ENCODE measurements at regions not wholly inside any gene's neighbourhood (a gene's known extent, or its start where the extent isn't known, plus 50 kb on each side); places are given as distances from the start of the nearest gene placed in this dataset.
"Not testable (repeated sequence)": the region's sequence is repeated elsewhere in the genome, so short reads cannot be mapped to it uniquely, and the experiment has no call there.

- H3K27ac ChIP-seq (ENCODE audit: low read length); H3K9me3 ChIP-seq (ENCODE audit: insufficient read depth, low read depth, low read length); H3K27me3 ChIP-seq (ENCODE audit: insufficient read depth, low read length); H3K36me3 ChIP-seq (ENCODE audit: insufficient read depth, low read depth, low read length); H3K4me3 ChIP-seq (ENCODE audit: low read length); H3K9ac ChIP-seq (ENCODE audit: low read depth, low read length): not testable (repeated sequence)
- peaks cover 20% of the 10 kb centered on the region; the same call in 1 of the 2 replicates for H3K4me1 ChIP-seq (ENCODE audit: insufficient read depth, low read length)
Measured at GRCh38 chr2:237212356-237213279, 126.9 kb downstream of the COPS8 start.

GRCh38 chr2:237213315-237214022 is 127.8 kb downstream of the COPS8 start:
- Histone ChIP-seq H3K27me3 (ENCODE audit: insufficient read depth, low read length) (no peaks in the 10 kb centered on the region), H3K36me3 (ENCODE audit: insufficient read depth, low read depth, low read length) (no peaks in the 10 kb centered on the region), H3K9me3 (ENCODE audit: insufficient read depth, low read depth, low read length) (no peaks in the 10 kb centered on the region), H3K4me3 (ENCODE audit: low read length) (no peak overlapping the region), H3K4me1 (ENCODE audit: insufficient read depth, low read length) (peaks cover 22% of the 10 kb centered on the region; the same call in 1 of the 2 replicates), H3K9ac (ENCODE audit: low read depth, low read length) (no peak overlapping the region), H3K27ac (ENCODE audit: low read length) (no peak overlapping the region)

GRCh38 chr2:237214030-237214675 is 128.5 kb downstream of the COPS8 start:
- Histone ChIP-seq H3K27ac (ENCODE audit: low read length) (no peak overlapping the region), H3K4me1 (ENCODE audit: insufficient read depth, low read length) (peaks cover 24% of the 10 kb centered on the region; the same call in 1 of the 2 replicates), H3K9me3 (ENCODE audit: insufficient read depth, low read depth, low read length) (no peaks in the 10 kb centered on the region), H3K4me3 (ENCODE audit: low read length) (no peak overlapping the region), H3K9ac (ENCODE audit: low read depth, low read length) (no peak overlapping the region), H3K36me3 (ENCODE audit: insufficient read depth, low read depth, low read length) (no peaks in the 10 kb centered on the region), H3K27me3 (ENCODE audit: insufficient read depth, low read length) (no peaks in the 10 kb centered on the region)

- no peaks in the 10 kb centered on the region for H3K9me3 ChIP-seq (ENCODE audit: insufficient read depth, low read depth, low read length)
- H3K9ac ChIP-seq (ENCODE audit: low read depth, low read length) = no peak overlapping the region
- H3K27ac ChIP-seq (ENCODE audit: low read length) = no peak overlapping the region
- H3K27me3 ChIP-seq (ENCODE audit: insufficient read depth, low read length) = no peaks in the 10 kb centered on the region
- no peak overlapping the region for H3K4me3 ChIP-seq (ENCODE audit: low read length)
- peaks cover 24% of the 10 kb centered on the region; the same call in 1 of the 2 replicates for H3K4me1 ChIP-seq (ENCODE audit: insufficient read depth, low read length)
- no peaks in the 10 kb centered on the region for H3K36me3 ChIP-seq (ENCODE audit: insufficient read depth, low read depth, low read length)
Measured at GRCh38 chr2:237214963-237215362, 129.3 kb downstream of the COPS8 start.

- peaks cover 14% of the 10 kb centered on the region; the same call in 1 of the 2 replicates for H3K4me1 ChIP-seq (ENCODE audit: insufficient read depth, low read length)
- H3K9ac ChIP-seq (ENCODE audit: low read depth, low read length) = peak overlapping the region; percentile 16; the same call in 1 of the 2 replicates
- no peak overlapping the region for H3K27ac ChIP-seq (ENCODE audit: low read length)
Measured at GRCh38 chr2:237217995-237218616, 132.4 kb downstream of the COPS8 start.

DNA sequence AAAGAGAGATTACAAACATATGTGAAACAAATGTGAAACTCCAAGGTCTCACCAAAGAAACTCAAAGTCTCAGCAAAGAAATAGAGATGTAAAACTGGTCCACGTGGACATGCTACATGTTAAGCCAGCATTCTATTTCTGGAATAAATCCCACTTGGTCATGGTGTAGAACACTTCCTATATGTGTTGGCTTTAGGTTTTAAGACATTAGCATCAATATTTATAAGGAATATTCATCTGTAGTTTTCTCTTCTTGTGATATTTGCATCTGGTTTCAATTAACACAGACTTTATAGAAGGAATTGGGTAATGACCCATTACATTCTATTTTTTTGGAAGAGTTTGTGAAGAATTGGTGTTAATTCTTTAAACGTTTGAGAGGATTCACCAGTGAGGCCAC is 133.1 kb downstream of the COPS8 start:
- H3K27me3 ChIP-seq (ENCODE audit: insufficient read depth, low read length) = no peaks in the 10 kb centered on the region
- peaks cover 13% of the 10 kb centered on the region; the same call in 1 of the 2 replicates for H3K4me1 ChIP-seq (ENCODE audit: insufficient read depth, low read length)
- no peaks in the 10 kb centered on the region for H3K36me3 ChIP-seq (ENCODE audit: insufficient read depth, low read depth, low read length)
- H3K9me3 ChIP-seq (ENCODE audit: insufficient read depth, low read depth, low read length) = no peaks in the 10 kb centered on the region
- no peak overlapping the region for H3K9ac ChIP-seq (ENCODE audit: low read depth, low read length)
- H3K27ac ChIP-seq (ENCODE audit: low read length) = no peak overlapping the region
- no peak overlapping the region for H3K4me3 ChIP-seq (ENCODE audit: low read length)

More at GRCh38 chr2:237217995-237218616, 132.4 kb downstream of the COPS8 start:
- H3K9me3 ChIP-seq (ENCODE audit: insufficient read depth, low read depth, low read length) = no peaks in the 10 kb centered on the region
- no peak overlapping the region; the same call in 1 of the 2 replicates for H3K4me3 ChIP-seq (ENCODE audit: low read length)
- H3K27me3 ChIP-seq (ENCODE audit: insufficient read depth, low read length) = no peaks in the 10 kb centered on the region
- H3K36me3 ChIP-seq (ENCODE audit: insufficient read depth, low read depth, low read length) = no peaks in the 10 kb centered on the region

GRCh38 chr2:237219826-237220225 is 134.1 kb downstream of the COPS8 start:
- Histone ChIP-seq H3K27ac (ENCODE audit: low read length) (no peak overlapping the region), H3K27me3 (ENCODE audit: insufficient read depth, low read length) (no peaks in the 10 kb centered on the region), H3K9ac (ENCODE audit: low read depth, low read length) (no peak overlapping the region), H3K4me3 (ENCODE audit: low read length) (no peak overlapping the region), H3K4me1 (ENCODE audit: insufficient read depth, low read length) (peaks cover 9% of the 10 kb centered on the region; the same call in 1 of the 2 replicates), H3K9me3 (ENCODE audit: insufficient read depth, low read depth, low read length) (no peaks in the 10 kb centered on the region), H3K36me3 (ENCODE audit: insufficient read depth, low read depth, low read length) (no peaks in the 10 kb centered on the region)

- Histone ChIP-seq H3K4me3 (ENCODE audit: low read length) (no peak overlapping the region), H3K9me3 (ENCODE audit: insufficient read depth, low read depth, low read length) (no peaks in the 10 kb centered on the region), H3K36me3 (ENCODE audit: insufficient read depth, low read depth, low read length) (no peaks in the 10 kb centered on the region), H3K9ac (ENCODE audit: low read depth, low read length) (no peak overlapping the region), H3K27ac (ENCODE audit: low read length) (no peak overlapping the region), H3K4me1 (ENCODE audit: insufficient read depth, low read length) (peaks cover 9% of the 10 kb centered on the region; the same call in 1 of the 2 replicates), H3K27me3 (ENCODE audit: insufficient read depth, low read length) (no peaks in the 10 kb centered on the region)
Measured at GRCh38 chr2:237221443-237221842, 135.8 kb downstream of the COPS8 start.

GRCh38 chr2:237222178-237222577 is 136.5 kb downstream of the COPS8 start:
- Histone ChIP-seq H3K27ac (ENCODE audit: low read length) (no peak overlapping the region), H3K36me3 (ENCODE audit: insufficient read depth, low read depth, low read length) (no peaks in the 10 kb centered on the region), H3K9me3 (ENCODE audit: insufficient read depth, low read depth, low read length) (no peaks in the 10 kb centered on the region), H3K9ac (ENCODE audit: low read depth, low read length) (no peak overlapping the region), H3K4me3 (ENCODE audit: low read length) (no peak overlapping the region), H3K4me1 (ENCODE audit: insufficient read depth, low read length) (peaks cover 9% of the 10 kb centered on the region; the same call in 1 of the 2 replicates), H3K27me3 (ENCODE audit: insufficient read depth, low read length) (no peaks in the 10 kb centered on the region)

DNA sequence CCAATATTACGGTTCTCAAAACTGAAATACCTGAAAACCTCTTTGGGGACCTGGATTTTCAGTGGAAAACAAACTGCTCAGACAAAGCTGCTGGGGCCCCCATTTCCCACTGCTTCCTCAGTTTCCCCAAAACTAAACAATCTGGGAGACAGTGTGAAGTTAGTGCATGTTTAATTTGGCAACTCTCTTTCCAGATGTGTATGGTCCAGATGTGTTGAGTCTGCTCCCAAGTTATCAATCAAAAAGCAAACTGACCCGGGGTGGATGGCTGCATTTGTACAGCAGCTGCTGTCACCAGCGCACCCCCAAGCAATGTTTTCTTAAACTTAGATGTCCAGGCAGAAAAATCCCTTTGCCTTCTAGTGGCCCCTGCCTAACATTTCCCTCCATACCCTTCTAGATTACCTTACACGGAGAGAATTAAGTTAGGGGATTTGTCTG is 136.9 kb downstream of the COPS8 start:
- Histone ChIP-seq H3K4me1 (ENCODE audit: insufficient read depth, low read length) (peaks cover 9% of the 10 kb centered on the region; the same call in 1 of the 2 replicates), H3K27me3 (ENCODE audit: insufficient read depth, low read length) (no peaks in the 10 kb centered on the region), H3K9ac (ENCODE audit: low read depth, low read length) (no peak overlapping the region), H3K36me3 (ENCODE audit: insufficient read depth, low read depth, low read length) (no peaks in the 10 kb centered on the region), H3K27ac (ENCODE audit: low read length) (no peak overlapping the region), H3K4me3 (ENCODE audit: low read length) (no peak overlapping the region), H3K9me3 (ENCODE audit: insufficient read depth, low read depth, low read length) (no peaks in the 10 kb centered on the region)

All from iPS-20b (cell line).